Liver (tissue), 8 donors: ENCODE measurements at regions not wholly inside any gene's neighbourhood (a gene's known extent, or its start where the extent isn't known, plus 50 kb on each side); places are given as distances from the start of the nearest gene placed in this dataset.

Experiments used
- DNase-seq: peaks from one replicate; pipeline ENCODE4 v3.0.0-alpha.2; 2017; ENCODE audit warnings: low spot score
- H3K27ac ChIP-seq, 2 donors: one replicate each; pipeline ENCODE4 v1.7.0; 2013; ENCODE audit warnings: inconsistent platforms in 2 of 2, low read length in 2 of 2, control low read depth in 1 of 2, low read depth in 1 of 2, mild to moderate bottlenecking in 1 of 2
- H3K27me3 ChIP-seq, 4 donors: one replicate each; pipeline versions ENCODE4 v1.6.1 to v1.7.0; 2013; ENCODE audit warnings: low read length in 3 of 4, inconsistent platforms in 1 of 4, mild to moderate bottlenecking in 1 of 4, moderate library complexity in 1 of 4; ENCODE audit not compliant: control insufficient read depth in 4 of 4, insufficient read depth in 4 of 4
- H3K36me3 ChIP-seq, 4 donors: one replicate each; pipeline versions ENCODE4 v1.6.1 to v1.7.0; 2013; ENCODE audit warnings: low read length in 3 of 4, mild to moderate bottlenecking in 3 of 4, low read depth in 1 of 4, moderate library complexity in 1 of 4; ENCODE audit not compliant: control insufficient read depth in 4 of 4, insufficient read depth in 3 of 4
- H3K4me1 ChIP-seq, 4 donors: one replicate each; pipeline versions ENCODE4 v1.6.1 to v1.7.0; 2013; ENCODE audit warnings: low read length in 3 of 4, mild to moderate bottlenecking in 3 of 4, moderate library complexity in 1 of 4; ENCODE audit not compliant: control insufficient read depth in 4 of 4, insufficient read depth in 4 of 4
- H3K4me3 ChIP-seq, 3 donors: one replicate each; pipeline versions ENCODE4 v1.6.1 to v1.7.0; 2013; ENCODE audit warnings: low read length in 3 of 3, control low read depth in 1 of 3, low read depth in 1 of 3, mild to moderate bottlenecking in 1 of 3
- H3K9ac ChIP-seq, 2 donors: one replicate each; pipeline ENCODE4 v1.7.0; 2013; ENCODE audit warnings: low read length in 2 of 2, mild to moderate bottlenecking in 2 of 2, moderate library complexity in 2 of 2, control low read depth in 1 of 2, low read depth in 1 of 2
- H3K9me3 ChIP-seq, 4 donors: one replicate each; pipeline versions ENCODE4 v1.6.1 to v1.7.0; 2013; ENCODE audit warnings: low read length in 3 of 4; ENCODE audit not compliant: control insufficient read depth in 4 of 4
- FOXA2 ChIP-seq: IDR thresholded peaks from 2 replicates; pipeline ENCODE4 v1.6.1; 2016; ENCODE audit warnings: antibody characterized with exemption
- HNF4A ChIP-seq, 2 donors: conservative IDR thresholded peaks; 2 replicates each; pipeline ENCODE4 v1.6.1; 2016; ENCODE audit warnings: antibody characterized with exemption in 2 of 2, mild to moderate bottlenecking in 2 of 2
- NR2F2 ChIP-seq: IDR thresholded peaks from 2 replicates; pipeline ENCODE4 v1.6.1; 2016; ENCODE audit warnings: antibody characterized with exemption
- TAF1 ChIP-seq: conservative IDR thresholded peaks from 2 replicates; pipeline ENCODE4 v1.6.1; 2016; ENCODE audit warnings: antibody characterized with exemption, mild to moderate bottlenecking
- WGBS: extraction: QIAGEN DNeasy Blood & Tissue Kit; methylation state at CpG from one replicate; pipeline ENCODE4 v1.1.7; 2013; 5-methylcytosine and 5-hydroxymethylcytosine counted together
- TF ChIP-seq, protein P1 (sequence below): IDR thresholded peaks from 2 replicates; pipeline ENCODE4 v1.6.1; 2016; ENCODE audit warnings: antibody characterized with exemption, mild to moderate bottlenecking
- TF ChIP-seq, protein P2 (sequence below): fragments of 150-350 bp; IDR thresholded peaks from 2 replicates; pipeline ENCODE4 v1.5.1; 2017; ENCODE audit warnings: improper control_type of control experiment, low read depth, low read length; ENCODE audit not compliant: missing input control
- TF ChIP-seq, protein P3 (sequence below): IDR thresholded peaks from 2 replicates; pipeline ENCODE4 v1.6.1; 2016; ENCODE audit warnings: antibody characterized with exemption
- TF ChIP-seq, protein P4 (sequence below): IDR thresholded peaks from 2 replicates; pipeline ENCODE4 v1.6.1; 2016; ENCODE audit warnings: antibody characterized with exemption
- donor health status: healthy.
- donor health status: healthy.
- donor health status: healthy.
- donor health status: healthy.
- donor health status: healthy.

DNA sequence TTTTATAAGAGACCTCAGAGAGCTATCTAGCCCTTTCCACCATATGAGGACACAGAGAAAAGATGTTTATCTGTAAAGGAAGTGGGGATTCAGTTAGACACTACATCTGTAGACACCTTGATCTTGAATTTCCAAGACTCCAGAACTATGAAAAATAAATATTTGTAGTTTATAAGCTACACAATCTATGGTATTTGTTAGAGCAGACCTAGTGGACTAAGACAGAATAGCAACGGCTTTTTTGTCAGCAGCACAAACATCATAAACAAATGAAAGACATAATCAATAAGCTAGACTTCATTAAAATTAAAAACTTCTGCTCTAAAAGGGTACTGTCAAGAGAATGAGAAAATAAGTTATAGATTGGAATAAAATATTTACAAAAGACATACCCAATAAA is 810.1 kb downstream of the FSCB start:
- TF ChIP-seq, protein P1, sequence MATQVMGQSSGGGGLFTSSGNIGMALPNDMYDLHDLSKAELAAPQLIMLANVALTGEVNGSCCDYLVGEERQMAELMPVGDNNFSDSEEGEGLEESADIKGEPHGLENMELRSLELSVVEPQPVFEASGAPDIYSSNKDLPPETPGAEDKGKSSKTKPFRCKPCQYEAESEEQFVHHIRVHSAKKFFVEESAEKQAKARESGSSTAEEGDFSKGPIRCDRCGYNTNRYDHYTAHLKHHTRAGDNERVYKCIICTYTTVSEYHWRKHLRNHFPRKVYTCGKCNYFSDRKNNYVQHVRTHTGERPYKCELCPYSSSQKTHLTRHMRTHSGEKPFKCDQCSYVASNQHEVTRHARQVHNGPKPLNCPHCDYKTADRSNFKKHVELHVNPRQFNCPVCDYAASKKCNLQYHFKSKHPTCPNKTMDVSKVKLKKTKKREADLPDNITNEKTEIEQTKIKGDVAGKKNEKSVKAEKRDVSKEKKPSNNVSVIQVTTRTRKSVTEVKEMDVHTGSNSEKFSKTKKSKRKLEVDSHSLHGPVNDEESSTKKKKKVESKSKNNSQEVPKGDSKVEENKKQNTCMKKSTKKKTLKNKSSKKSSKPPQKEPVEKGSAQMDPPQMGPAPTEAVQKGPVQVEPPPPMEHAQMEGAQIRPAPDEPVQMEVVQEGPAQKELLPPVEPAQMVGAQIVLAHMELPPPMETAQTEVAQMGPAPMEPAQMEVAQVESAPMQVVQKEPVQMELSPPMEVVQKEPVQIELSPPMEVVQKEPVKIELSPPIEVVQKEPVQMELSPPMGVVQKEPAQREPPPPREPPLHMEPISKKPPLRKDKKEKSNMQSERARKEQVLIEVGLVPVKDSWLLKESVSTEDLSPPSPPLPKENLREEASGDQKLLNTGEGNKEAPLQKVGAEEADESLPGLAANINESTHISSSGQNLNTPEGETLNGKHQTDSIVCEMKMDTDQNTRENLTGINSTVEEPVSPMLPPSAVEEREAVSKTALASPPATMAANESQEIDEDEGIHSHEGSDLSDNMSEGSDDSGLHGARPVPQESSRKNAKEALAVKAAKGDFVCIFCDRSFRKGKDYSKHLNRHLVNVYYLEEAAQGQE: no peak
- TF ChIP-seq, protein P2, sequence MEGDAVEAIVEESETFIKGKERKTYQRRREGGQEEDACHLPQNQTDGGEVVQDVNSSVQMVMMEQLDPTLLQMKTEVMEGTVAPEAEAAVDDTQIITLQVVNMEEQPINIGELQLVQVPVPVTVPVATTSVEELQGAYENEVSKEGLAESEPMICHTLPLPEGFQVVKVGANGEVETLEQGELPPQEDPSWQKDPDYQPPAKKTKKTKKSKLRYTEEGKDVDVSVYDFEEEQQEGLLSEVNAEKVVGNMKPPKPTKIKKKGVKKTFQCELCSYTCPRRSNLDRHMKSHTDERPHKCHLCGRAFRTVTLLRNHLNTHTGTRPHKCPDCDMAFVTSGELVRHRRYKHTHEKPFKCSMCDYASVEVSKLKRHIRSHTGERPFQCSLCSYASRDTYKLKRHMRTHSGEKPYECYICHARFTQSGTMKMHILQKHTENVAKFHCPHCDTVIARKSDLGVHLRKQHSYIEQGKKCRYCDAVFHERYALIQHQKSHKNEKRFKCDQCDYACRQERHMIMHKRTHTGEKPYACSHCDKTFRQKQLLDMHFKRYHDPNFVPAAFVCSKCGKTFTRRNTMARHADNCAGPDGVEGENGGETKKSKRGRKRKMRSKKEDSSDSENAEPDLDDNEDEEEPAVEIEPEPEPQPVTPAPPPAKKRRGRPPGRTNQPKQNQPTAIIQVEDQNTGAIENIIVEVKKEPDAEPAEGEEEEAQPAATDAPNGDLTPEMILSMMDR: no peak
- no peak for TF ChIP-seq TAF1
- no peak for TF ChIP-seq NR2F2
- TF ChIP-seq, protein P3, sequence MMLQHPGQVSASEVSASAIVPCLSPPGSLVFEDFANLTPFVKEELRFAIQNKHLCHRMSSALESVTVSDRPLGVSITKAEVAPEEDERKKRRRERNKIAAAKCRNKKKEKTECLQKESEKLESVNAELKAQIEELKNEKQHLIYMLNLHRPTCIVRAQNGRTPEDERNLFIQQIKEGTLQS: no peak
- TF ChIP-seq, protein P4, sequence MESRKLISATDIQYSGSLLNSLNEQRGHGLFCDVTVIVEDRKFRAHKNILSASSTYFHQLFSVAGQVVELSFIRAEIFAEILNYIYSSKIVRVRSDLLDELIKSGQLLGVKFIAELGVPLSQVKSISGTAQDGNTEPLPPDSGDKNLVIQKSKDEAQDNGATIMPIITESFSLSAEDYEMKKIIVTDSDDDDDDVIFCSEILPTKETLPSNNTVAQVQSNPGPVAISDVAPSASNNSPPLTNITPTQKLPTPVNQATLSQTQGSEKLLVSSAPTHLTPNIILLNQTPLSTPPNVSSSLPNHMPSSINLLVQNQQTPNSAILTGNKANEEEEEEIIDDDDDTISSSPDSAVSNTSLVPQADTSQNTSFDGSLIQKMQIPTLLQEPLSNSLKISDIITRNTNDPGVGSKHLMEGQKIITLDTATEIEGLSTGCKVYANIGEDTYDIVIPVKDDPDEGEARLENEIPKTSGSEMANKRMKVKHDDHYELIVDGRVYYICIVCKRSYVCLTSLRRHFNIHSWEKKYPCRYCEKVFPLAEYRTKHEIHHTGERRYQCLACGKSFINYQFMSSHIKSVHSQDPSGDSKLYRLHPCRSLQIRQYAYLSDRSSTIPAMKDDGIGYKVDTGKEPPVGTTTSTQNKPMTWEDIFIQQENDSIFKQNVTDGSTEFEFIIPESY: no peak
- Histone ChIP-seq H3K4me1 (no peaks in the 10 kb centered on the region), H3K36me3 (no peaks in the 10 kb centered on the region), H3K27ac (no peak overlapping the region), H3K9ac (no peak overlapping the region), H3K4me3 (no peak overlapping the region), H3K27me3 (no peaks in the 10 kb centered on the region), H3K9me3 (no peaks in the 10 kb centered on the region)
- no peak for DNase-seq
- 78% methylated on average over 1 of the region's 1 CpG for WGBS

DNA sequence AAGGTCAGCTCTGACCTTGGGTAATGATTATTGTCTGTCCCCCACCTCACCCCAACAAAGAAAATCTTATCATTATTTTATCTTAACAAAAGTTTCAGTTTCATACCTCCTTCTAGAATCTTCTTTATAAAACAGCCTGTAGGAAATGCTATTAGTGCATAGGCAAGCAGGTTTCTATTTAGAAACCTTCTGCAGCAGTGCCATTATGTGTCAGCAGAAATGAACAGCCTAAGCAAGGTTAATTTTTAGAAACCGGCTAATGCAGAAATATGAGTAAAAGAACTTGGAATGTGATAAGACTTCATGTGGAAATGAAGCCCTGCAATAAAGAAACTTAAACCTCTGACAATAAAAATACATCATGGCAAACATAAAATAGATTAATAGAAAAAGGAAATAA is 814.4 kb downstream of the FSCB start:
- no peak for TF ChIP-seq FOXA2
- no peak overlapping the region for H3K4me3 ChIP-seq

DNA sequence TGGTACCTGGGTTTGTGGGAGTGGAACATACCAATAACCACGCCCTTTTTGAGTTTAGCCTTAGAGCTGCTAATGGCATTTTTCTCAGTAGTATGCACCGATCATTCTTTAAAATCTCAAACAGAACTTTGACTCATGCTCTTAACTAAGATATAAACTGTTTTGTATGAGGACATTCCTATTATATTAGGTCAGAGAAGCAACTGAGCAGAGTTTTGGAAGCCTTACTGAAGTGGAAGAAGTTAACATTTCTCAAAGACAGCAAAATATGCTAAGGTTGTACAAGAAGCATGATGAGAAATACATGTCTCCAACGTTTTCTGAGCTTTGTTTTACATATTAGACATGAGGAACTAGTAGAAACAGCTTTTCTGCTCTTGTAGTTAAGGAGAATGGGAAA is 819.2 kb downstream of the FSCB start:
- Histone ChIP-seq H3K9me3 (peaks cover 0 to 1% (median 0%) of the 10 kb centered on the region in 4 donors), H3K27me3 (no peaks in the 10 kb centered on the region), H3K9ac (no peak overlapping the region), H3K36me3 (no peaks in the 10 kb centered on the region), H3K4me1 (no peaks in the 10 kb centered on the region), H3K4me3 (no peak overlapping the region), H3K27ac (no peak overlapping the region)
- DNase-seq: no peak
- TF ChIP-seq HNF4A (conservative IDR thresholded peaks at IDR 0.05): no peak
- WGBS: 60% methylated on average over 3 of the region's 3 CpGs

More for the DNA sequence above, 814.4 kb downstream of the FSCB start:
- DNase-seq: no peak
- Histone ChIP-seq H3K27ac (no peak overlapping the region), H3K27me3 (no peaks in the 10 kb centered on the region), H3K9me3 (no peaks in the 10 kb centered on the region), H3K36me3 (no peaks in the 10 kb centered on the region), H3K9ac (no peak overlapping the region), H3K4me1 (no peaks in the 10 kb centered on the region)
- WGBS: 76% methylated on average over 1 of the region's 1 CpG
